Umbilical cord (tissue), 1 donor: ENCODE measurements at regions not wholly inside any gene's neighbourhood (a gene's known extent, or its start where the extent isn't known, plus 50 kb on each side); places are given as distances from the start of the nearest gene placed in this dataset.
A peak's percentile ranks its signal among the peaks of the same experiment; 100 is the strongest.

Experiments
- DNase-seq: peaks from one replicate; pipeline ENCODE4 v3.0.0-alpha.2; 2015; ENCODE audit warnings: low spot score

GRCh38 chr2:187274146-187274545, 173.9 kb downstream of the CALCRL start:
- no peak for DNase-seq

GRCh38 chr2:187272255-187272654, 175.8 kb downstream of the CALCRL start:
- no peak for DNase-seq

- DNase-seq, result no peak
Observed at GRCh38 chr2:187271825-187272224, 176.2 kb downstream of the CALCRL start.

GRCh38 chr2:187266645-187267044, 181.4 kb downstream of the CALCRL start:
- no peak for DNase-seq

- DNase-seq, result no peak
Observed at GRCh38 chr2:187266147-187266546, 181.9 kb downstream of the CALCRL start.

- DNase-seq, result peak; percentile 47
Observed at GRCh38 chr2:187264612-187265011, 183.4 kb downstream of the CALCRL start.

- DNase-seq, result peak; percentile 27
Observed at GRCh38 chr2:187263675-187264560, 184.1 kb downstream of the CALCRL start.

- no peak for DNase-seq
Observed at GRCh38 chr2:187261705-187262104, 186.3 kb downstream of the CALCRL start.

GRCh38 chr2:187252063-187252462, 196.0 kb downstream of the CALCRL start:
- no peak for DNase-seq

- DNase-seq, result no peak
Observed at GRCh38 chr2:187250137-187250536, 197.9 kb downstream of the CALCRL start.

- DNase-seq, result no peak
Observed at GRCh38 chr2:187233811-187234210, 214.2 kb downstream of the CALCRL start.

GRCh38 chr2:187232749-187233148, 215.3 kb downstream of the CALCRL start:
- no peak for DNase-seq

GRCh38 chr2:187230088-187230487, 218.0 kb downstream of the CALCRL start:
- no peak for DNase-seq

GRCh38 chr2:187228986-187229385, 219.1 kb downstream of the CALCRL start:
- no peak for DNase-seq

- DNase-seq, result no peak
Observed at GRCh38 chr2:187224989-187225388, 223.1 kb downstream of the CALCRL start.

- DNase-seq, result no peak
Observed at GRCh38 chr2:187220071-187220470, 228.0 kb downstream of the CALCRL start.

GRCh38 chr2:187215532-187216240, 232.4 kb downstream of the CALCRL start:
- DNase-seq, result no peak

- no peak for DNase-seq
Observed at GRCh38 chr2:187214306-187214705, 233.7 kb downstream of the CALCRL start.

- DNase-seq, result no peak
Observed at GRCh38 chr2:187213798-187214197, 234.3 kb downstream of the CALCRL start.

GRCh38 chr2:187210726-187211125, 237.3 kb downstream of the CALCRL start:
- no peak for DNase-seq

GRCh38 chr2:187208199-187208785, 239.8 kb downstream of the CALCRL start:
- DNase-seq, result no peak

- no peak for DNase-seq
Observed at GRCh38 chr2:187207126-187207525, 240.9 kb downstream of the CALCRL start.

- DNase-seq, result no peak
Observed at GRCh38 chr2:187206471-187206870, 241.6 kb downstream of the CALCRL start.
